DOHH2 (cell line): ENCODE measurements at regions not wholly inside any gene's neighbourhood (a gene's known extent, or its start where the extent isn't known, plus 50 kb on each side); places are given as distances from the start of the nearest gene placed in this dataset.

Experiments used
- CTCF ChIP-seq: fragments of 200-600 bp; sonication (generic); IDR thresholded peaks from one replicate; pipeline ENCODE4 v1.5.1; 2014; ENCODE audit warnings: antibody characterized with exemption, mild to moderate bottlenecking, low read depth, low read length; ENCODE audit not compliant: poor library complexity, severe bottlenecking
- EZH2phosphoT487 ChIP-seq: fragments of 200-600 bp; sonication (generic); IDR thresholded peaks from 2 replicates; pipeline ENCODE4 v1.6.1; 2017; ENCODE audit warnings: borderline replicate concordance, mild to moderate bottlenecking, antibody characterized with exemption, low read length, moderate library complexity, mixed read lengths

DNA sequence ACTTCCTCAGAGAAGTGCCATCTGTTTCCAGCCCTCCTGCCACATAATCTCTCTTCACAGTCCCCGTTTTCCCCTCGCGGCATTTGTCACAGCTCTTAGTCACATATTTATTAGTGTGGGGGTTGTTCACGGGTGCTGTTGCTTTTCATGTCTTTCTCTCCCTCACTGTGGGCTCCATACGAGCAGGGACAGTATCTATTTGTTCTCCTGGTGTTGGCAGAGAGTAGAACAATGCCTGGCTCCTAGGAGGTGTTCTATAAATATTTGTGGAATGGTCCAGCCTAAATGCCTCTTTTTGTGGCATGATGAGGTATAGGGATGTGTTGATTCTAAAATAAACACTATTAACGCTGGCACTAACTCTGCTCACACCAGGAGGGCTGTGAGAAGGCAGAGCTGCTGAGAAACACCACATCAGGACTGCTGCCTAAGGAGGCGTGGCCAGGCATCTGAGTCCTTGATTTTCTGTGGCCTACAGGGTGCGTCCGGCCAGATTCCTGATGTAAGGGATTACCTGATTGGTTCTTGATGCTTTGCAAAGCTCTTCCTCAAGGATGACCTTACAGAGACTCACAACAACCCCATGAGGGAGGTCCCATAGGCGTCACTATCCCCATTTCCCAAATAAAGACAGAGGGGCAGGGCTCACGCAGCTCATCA, 219.8 kb upstream of the ARID1B start:
- TF ChIP-seq CTCF (no peak), EZH2phosphoT487 (no peak)
